Activated CD4-positive, alpha-beta T cell treated with anti-CD3 and anti-CD28 coated beads, Interleukin-2, amount 50 U/mL, for 24 hours (primary cell): ENCODE measurements at regions not wholly inside any gene's neighbourhood (a gene's known extent, or its start where the extent isn't known, plus 50 kb on each side); places are given as distances from the start of the nearest gene placed in this dataset.

ENCODE experiments used
- DNase-seq, 2 donors: peaks; one replicate each; pipeline ENCODE4 v3.0.0-alpha.2; 2020; ENCODE audit warnings: low read depth in 1 of 2, low spot score in 1 of 2

DNA sequence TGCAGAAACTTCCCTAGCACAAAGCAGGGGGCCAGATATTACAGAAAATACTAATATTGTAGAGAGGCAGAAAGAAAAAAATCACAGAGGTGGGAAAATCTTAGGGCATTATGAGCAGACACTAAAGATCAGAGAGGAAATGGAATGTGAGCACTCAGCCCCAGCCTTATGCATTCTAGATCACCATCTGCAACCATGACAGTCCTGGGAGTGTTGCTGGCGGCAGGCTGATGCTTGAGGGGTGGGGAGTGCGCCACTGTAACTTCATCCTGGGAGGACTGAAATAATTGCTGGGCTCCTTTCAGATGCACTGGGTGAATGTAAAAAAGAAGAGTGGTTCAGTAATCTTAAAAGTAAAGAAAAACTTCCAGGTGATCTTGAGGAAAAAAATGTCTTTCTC, 427.6 kb upstream of the SEMA6D start:
- DNase-seq: no peak

DNA sequence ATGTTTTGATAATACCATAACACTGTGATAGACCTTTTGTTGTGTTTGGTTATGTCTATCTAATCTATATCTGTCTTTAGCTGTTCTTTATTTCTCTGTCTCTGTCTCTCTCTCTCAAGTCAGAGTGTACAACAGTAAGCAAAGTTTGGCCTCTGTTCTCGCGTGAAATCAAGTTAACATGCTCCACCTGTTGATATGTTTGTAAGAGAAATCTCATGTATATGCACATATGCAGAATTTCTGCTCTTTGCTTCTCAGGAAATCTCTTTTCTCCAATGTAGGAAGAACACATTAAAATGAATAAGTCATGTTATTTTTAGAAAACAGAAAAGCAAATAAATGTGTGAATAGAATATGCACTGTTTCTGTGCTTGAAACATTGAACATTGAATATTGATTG, 425.5 kb upstream of the SEMA6D start:
- no peak for DNase-seq

DNA sequence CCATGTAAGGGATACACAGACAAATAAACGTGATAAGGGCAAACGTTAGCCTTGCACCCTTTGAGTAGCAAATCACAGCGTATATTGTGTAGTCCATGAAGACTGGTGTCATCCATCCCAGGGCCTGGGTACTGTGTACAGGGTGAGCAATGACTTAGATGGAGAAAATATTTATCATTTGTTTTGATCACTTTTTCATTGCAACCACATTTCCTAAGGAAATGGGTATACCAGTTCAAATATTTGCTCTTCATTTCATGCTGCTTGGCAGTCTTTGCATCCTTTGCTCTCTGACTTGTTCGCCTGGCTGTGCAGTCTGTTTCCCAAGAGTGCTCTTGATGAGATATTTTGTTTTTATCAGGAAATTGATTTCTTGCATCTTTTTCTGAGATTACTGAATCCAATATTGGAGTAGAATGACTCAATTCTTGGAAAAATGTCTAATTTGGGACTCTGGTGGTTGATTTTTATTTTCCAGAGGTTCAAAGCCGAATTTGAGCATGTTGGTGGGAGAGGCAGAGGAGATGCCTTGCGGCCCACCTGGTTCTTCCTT, 424.6 kb upstream of the SEMA6D start:
- DNase-seq: no peak

DNA sequence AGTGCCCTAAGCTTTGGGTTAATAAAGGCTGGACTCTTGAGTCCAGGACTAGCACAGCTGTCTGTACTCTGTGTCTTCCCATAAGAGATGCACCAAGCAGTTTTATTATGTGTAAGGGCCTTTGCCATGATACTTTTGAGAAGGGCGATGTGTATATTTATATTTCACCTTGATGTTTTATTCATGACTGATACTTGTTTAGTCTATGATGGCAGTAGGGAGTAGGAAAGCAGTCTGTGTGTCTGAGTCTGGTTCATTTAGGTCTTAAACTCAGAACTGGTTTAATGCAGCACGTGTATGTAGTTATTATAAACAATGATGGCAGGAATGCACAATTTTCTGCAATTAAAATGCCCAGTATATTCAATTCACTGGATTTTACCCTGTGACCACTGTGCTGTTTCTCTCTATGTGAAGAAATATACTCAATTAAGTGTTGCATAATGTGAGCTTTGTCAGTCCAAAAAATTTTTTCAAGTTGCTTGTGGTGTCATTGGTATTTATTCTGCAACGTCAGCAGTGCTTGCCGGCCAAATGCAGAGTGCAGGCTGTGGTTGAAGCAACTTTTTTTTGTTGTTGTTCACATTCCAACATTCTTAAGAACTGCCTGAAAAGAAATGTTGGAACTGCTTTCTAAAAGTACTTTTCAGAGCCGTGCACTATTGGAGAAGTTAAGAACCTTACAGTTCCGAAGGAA, 423.7 kb upstream of the SEMA6D start:
- no peak for DNase-seq

DNA sequence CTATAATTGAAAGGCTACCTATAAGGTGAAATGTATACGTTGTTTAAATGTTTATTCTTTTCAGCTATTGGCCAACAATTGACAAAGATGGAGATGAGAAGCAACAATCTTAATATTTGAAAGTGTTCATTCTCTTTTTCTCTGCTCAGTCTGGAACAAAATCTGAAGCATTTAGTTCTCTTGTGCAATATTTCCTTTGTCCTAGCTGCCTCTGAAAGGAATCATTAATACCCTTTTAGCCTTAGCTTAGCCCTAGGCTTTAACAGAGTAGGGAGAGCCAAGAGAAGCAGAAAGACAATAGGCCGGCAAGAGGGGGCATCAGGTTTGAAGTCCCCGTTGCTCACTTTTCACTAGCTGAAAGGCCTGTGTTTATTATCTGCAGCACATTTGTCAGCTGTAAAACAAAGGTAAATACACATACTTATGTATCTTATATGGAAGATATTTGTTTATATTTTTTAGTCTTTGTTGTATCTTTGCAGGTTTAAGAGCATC, 422.5 kb upstream of the SEMA6D start:
- DNase-seq: no peak

DNA sequence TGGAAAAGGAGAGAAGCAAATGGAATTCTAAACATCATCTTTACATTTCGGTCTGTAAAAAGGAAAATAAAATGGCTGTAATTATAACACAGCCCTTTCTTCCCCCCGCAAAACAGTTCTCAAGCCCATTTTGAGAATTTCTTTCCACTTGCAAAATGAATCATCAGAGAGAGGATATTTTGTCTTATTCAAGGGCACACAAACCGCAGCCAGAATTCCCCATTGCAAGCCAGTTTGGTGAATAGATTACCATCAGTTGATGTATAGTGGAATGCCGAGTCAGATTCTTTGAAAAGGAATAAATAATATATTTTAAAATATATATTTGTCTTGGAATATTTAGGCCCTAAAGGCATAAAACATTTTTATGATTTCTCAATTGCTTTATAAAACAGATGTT, 420.4 kb upstream of the SEMA6D start:
- DNase-seq: no peak

DNA sequence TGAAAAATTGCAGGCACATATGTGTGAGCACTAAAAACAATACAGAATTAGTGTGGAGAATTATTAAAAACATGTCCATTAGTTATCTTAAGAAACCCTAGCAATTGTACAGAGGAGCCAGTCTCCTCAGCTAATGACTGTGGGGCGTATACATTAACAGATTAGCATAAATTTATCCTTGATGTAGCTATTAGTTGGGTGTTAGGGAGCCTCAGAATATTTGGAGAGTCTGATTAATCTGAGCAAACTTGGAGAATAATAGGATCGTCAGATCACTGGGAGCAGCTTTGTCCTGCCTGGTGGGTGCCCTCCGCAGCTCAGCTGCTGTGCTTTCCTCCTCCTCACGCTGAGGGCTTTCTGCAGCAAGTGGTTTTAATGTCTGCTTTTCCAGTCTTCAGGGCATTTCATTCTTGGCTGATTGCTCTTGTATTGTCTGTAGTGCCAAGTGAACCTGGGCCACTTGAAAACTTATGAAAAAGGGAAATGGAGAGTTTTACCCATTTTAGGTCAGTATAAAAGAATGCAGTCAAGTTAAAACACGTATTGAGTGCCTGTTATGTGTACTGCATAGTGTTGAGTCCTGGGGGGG, 417.4 kb upstream of the SEMA6D start:
- DNase-seq: no peak

DNA sequence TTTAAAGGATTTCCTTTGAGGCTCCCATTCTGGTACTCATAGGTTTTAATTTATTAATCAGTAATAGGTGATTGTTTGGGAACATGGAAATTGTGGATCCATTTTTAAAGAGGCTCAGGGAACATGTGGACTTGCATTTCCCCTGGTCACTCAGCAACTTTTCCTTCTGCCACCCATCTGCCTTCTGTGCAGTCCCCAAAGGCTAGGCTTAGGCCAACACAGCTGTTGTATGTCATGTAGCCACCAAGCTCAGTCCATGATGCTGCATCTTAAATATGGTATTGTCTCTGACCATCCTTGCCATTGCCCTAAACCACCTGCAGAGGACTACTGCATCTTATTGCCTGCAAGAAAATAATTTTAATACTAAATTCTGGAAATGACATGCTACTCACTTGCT, 416.7 kb upstream of the SEMA6D start:
- DNase-seq: no peak

DNA sequence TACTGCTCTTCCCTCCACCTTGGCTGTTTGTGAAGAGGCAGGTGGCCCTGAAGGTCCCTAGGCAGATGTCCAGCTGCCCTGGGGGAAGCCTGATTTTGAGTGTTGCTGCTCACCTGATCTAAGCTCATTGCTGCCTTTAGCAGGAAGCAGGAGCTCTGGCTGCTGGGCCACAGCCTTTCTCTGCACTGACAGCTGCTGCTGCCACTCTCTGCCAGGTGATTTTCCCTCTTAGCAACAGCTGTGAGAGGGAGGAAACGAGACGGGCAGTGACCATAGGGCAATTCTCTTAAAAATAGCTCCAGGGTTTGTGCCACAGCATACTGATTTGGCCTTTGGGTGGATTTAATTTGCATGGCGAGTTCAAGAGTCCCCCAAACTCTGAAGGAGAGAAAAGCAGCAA, 415.8 kb upstream of the SEMA6D start:
- DNase-seq: no peak

DNA sequence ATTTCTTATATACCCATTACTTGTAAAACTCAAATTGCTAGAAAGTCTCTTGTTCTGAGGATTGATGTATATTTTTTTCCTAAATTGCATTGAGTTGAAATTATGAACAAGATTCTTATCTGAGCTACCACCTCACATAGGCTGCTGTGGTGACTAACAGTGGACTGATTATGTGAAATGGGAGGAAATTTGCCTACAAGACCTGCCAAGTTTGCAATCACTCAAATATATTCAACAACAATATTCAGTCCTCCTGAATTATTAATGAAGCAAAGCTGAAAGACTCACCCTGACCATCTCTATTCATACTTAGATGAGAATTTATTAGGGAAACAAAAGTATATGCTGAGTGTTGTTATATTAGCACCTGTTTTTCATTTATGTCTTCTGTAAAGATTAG, 412.6 kb upstream of the SEMA6D start:
- no peak for DNase-seq

DNA sequence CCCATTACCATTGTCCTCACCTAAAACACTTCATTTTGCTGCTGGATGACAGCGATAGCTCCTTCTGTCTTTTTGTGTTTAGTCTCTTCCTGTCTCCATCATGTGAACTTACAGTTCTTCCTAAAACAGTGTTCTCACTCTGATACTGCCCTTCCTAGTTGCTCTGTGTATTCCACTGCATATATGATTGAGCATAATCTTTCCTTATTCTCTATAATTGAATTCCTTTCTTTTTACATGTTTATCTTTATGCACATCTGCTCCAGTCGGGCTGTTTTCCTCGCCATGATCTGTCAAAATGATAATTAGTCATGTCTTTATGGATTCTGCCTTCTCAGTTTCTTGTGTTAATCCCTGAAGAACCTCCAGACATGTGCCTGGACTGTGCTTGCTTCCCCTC, 405.1 kb upstream of the SEMA6D start:
- DNase-seq: no peak

DNA sequence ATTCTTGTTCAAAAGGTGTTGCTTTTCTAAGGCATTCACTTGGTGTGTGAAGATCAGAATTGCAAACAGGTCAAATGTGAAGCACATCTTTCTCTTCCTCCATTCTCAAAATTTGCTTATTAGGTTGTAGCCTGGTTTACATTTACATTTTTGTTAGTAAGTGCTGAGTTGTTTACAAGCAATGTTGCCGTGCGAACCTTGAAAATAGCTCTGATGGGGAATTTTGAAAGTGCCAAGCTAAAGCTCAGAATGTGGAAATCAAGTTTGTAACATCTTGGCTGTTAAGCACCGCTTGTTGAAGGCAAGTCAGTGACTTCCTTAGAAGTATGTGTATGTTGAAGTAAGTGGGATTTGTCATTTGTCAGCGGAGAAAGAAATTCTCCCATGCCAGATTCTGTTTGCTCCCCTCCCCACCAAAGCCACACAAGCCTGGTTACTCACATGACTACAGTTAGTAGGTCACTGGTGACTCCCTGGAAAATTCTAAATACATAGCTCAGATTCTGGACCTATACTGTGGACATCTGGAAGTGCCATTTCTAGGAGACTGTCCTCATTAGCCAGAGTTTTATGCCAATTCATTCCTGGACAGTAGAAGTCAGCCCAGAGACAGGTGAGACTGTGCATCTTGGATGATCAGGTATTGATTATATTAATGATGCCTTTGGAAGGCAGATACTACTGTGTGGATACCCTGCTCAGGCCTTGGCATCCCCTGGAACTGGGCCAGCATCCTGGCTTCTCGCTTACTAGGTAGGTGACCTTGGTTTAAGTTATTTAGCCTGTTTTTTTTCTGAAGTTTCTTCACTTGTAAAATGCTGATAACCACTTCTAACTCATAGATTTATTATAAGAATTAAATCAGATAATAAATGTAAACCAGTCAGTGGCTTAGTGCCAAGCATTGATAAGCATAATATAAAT, 390.6 kb upstream of the SEMA6D start:
- DNase-seq: no peak

DNA sequence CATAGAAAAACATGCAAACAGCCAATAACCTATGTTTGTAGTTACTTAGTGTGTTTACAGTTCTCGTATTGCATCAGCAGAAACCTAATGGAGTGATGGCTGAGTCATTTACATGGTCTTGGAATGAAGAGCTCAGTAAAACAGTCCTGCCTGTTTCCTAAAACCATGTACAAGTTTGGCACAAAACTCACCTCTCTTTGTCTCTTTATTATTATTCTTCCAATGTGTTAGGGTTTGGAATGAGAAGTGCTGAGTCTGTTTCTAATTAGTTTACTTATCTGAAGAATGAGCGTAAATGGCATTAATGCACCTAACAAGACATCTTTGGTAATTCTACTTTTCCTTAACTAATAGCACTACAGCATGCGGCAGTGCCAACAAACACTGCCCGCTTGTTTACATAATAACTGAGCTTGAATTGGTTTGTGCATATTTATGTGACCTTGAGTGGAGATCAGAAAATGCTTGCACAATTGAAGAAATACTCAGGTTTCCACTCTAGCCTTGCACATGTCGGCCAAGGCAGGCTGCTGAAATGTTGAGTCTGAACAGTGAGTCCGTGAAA, 385.4 kb upstream of the SEMA6D start:
- DNase-seq: no peak

DNA sequence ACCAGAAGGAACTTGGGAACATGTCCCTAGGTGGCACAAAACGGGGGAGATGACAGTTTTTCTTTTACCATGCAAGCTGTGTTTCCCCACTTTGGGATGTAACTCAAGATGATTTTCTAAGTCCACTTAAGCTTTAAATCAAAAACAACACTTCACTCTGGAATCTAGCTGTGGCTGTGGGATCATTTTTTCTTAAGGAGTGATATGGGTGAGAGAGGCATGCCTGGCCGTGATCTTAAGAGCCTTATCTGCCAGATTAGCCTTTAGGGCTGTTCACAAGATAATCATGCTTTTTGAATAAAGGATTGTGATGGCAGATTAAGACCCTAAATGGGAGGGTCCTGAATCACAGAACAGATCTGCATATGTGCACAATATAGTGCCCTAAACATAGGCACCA, 384.8 kb upstream of the SEMA6D start:
- DNase-seq: no peak

DNA sequence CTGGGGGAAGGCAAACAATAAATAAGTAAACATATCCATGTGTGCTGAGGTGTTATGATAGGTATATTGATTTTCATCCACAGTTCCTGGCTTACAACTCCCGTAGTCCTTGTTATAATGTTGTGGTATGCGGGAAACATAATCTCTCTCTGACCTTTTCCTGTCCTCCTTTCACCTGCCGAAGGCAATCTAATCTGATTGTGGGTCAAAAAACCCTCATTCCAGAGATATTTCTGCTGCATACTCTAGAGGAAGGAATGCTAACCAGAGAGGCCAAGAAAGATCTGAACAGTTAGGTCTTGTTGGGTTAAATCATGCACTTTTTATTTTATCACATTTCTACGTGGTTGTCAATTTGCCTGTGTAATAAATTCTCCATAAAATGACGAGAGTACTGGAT, 383.6 kb upstream of the SEMA6D start:
- DNase-seq: no peak

DNA sequence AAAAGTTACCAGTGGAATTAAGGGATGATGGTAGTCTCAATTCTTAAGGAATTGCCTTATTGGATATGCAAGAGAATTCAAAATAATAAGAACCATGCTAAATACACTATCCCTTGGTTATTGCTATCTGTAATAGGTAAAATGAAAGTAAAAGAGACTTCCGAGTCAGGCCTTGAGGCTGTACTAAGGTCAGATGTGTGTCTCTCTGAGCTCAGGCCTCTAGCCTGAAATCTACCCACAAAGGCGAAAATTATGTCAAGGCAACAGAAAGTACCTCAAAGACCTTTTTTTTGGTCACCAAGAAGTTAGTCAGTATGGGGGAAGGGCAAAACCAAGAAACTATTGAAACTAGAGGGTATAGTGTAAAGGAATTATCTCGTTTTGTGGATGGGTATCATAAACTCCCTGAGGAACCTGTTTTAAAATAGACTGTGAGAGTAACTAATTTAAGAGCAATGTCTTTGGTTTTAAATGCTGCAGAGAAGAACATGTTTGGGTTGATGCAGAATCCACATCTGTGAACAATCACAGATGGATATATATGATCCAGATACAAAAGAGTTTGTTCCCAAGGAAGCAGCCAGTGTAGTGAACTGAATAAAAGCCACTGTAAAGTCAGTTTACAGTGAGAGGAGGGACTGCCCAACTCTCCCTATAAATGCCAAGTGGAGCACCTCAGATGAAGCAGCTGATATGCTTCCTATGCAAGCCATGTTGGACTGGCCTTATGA, 382.3 kb upstream of the SEMA6D start:
- no peak for DNase-seq

DNA sequence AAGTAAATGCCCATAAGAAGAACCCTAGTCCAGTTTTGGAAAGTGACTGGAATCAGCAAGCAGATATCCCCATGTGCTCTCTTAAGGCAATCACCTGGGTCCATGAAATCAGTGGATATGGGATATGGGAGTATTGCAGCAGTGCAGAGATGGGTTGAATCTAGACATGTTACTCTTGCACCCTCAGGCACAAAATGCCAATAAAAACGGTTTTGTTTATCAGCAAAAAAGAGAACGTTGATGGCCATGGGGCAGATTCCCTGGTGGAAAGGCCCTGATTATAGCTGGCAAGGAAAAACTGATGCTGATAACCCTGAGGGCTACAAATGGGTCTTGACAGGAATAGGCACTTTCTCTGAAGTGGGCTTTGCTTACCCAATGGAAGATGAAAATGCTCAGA, 380.2 kb upstream of the SEMA6D start:
- no peak for DNase-seq

DNA sequence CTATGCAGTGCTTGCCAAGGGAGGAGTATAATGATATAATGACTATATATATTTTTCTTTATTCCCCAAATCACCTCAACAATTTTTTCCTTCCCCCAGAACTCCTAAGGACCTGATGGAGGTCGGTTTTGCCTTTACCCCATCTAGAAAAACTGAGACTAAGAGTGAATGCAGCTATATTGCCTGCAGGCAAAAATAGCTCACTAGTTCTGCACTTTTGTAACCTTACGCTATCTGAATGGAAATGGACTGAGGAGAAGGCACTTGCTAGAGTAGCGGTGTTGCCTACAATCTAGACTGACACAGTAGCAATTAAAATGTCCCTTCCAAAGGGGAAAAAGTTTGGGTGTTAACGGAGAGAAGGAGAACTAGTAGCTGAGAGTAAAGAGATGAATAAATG, 379.5 kb upstream of the SEMA6D start:
- DNase-seq: no peak

DNA sequence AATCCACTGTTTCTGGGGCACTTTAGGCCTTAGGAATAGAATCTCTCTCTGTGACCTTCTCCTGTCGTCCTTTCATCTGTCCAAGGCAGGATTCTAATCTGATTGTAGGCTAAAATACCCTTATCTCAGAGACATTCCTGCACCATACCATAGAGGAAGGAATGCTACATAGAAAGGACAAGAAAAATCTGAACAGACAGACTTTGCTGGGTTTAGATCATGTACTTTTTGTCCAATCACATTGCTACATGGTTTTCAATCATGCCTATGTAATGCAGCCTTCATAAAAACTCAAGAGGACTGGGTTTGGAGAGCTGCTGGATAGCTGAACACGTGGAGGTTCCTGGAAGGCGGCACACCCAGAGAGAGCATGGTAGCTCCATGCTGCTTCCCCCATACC, 378.5 kb upstream of the SEMA6D start:
- no peak for DNase-seq

DNA sequence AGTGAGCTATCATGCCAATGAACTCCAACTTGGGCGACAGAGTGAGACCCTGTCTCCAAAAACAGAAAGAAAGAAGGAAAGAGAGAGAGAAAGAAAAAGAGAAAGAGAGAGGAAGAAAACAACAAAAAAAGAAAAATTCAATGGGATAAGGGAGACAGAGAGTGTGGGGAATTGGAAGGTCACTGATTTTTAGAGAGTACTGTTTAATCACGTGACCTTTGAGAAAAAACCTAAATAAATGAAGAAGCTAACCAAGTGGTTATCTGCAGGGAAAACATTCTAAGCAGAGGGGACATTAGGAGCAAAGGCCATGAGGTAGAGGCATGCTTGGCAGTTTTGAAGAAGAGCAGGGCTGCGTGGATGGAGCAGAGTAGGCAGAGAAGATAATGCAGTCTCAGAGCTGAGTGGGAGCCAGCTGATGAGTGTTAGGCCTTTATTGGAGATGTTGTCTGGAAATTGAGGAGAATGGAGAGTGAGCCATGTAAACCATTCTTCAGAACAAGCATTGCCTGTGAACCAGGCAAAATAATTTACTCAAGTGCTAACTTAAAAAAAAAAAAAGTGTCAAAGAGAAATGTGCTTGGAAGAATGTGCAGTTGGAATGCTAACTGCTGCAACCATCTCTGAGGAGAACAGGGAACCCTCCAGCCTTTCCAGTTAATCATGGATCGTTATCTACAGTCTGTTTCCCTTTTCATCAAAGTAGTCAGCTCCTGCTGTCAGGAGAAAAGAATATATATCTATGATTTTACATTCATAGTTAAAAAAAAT, 377.3 kb upstream of the SEMA6D start:
- no peak for DNase-seq
